ENCODE measurements at regions not wholly inside any gene's neighbourhood (a gene's known extent, or its start where the extent isn't known, plus 50 kb on each side); places are given as distances from the start of the nearest gene placed in this dataset.
"Not testable (repeated sequence)": the region's sequence is repeated elsewhere in the genome, so short reads cannot be mapped to it uniquely, and the experiment has no call there.

DNA sequence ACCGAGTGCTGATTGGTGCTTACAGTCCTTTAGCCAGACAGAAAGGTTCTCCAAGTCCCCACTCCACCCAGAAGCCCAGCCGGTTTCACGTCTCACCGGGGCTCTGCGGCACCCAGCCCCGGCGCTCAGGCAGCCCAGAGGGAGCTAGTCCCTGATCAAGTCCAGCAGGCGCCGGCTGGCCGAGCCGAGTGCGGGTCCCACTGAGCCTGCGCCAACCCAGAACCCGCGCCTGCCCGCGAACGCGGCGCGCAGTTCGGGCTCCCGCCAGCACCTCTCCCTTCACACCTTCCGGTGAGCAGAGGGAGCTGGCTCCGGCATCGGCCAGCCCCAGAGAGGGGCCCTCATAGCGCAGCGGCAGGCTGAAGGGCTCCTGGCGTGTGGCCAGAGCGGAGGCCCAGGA lies 481.6 kb upstream of the CHD1 start:
- H3K9me3 Mint-ChIP-seq (ENCODE audit: insufficient read depth); ATAC-seq; H3K27me3 Mint-ChIP-seq (ENCODE audit: low read depth); CTCF ChIA-PET; POLR2A ChIA-PET; DNase-seq; H3K36me3 Mint-ChIP-seq (ENCODE audit: low read depth); H3K27ac Mint-ChIP-seq; H3K4me1 Mint-ChIP-seq (ENCODE audit: low read depth); H3K4me3 Mint-ChIP-seq: not testable (repeated sequence)

DNA sequence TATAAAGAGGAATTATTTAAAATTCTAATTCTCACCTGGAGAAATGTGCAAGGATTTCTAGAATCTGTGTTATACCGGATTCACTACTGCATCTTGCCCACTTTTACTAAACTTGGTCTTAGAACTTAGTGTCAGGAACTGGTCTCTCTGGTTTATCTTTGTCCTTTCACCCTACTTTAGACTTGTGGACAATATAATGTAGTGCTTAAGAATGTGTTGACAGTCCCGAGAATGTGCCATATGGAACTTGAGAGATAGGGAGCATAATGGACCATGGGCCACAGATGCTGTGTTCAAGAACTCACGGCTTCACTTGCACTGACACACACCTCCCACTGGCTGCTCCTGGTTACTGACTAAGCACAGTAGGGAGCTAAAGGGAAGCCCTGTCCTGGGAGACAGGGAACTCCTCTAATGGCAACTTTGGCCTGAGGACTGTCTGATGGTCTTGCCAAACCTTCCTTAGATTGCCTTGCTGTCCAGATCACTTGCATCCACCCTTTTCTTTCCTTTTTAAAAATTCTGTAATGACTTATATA lies 476.0 kb upstream of the CHD1 start:
- POLR2A ChIA-PET, result not testable (repeated sequence)

DNA sequence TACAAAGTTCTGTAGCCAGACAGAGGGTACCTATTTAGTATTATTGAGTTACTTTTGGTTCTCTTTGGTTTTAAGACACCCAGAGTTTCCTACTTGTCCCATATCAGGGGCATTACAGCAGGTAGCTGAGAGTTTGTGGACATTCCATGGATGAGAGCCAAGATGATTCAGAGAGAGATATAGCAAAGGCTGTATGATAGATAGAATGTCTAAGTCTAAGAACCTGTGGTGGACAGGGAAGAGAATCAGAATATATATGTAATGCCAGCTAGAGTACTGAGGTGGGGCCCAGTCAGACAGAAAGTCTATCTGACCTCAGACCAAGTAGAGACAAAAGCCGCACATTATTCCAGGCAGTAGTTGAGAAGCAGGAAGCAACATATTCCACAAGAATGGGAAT lies 471.8 kb upstream of the CHD1 start:
- not testable (repeated sequence) for H3K4me3 Mint-ChIP-seq; H3K36me3 Mint-ChIP-seq (ENCODE audit: low read depth); ATAC-seq

More for the DNA sequence above, 476.0 kb upstream of the CHD1 start:
- H3K36me3 Mint-ChIP-seq (ENCODE audit: low read depth); H3K9me3 Mint-ChIP-seq (ENCODE audit: insufficient read depth); H3K4me1 Mint-ChIP-seq (ENCODE audit: low read depth); DNase-seq; ATAC-seq; CTCF ChIA-PET; H3K4me3 Mint-ChIP-seq; H3K27ac Mint-ChIP-seq; H3K27me3 Mint-ChIP-seq (ENCODE audit: low read depth): not testable (repeated sequence)

DNA sequence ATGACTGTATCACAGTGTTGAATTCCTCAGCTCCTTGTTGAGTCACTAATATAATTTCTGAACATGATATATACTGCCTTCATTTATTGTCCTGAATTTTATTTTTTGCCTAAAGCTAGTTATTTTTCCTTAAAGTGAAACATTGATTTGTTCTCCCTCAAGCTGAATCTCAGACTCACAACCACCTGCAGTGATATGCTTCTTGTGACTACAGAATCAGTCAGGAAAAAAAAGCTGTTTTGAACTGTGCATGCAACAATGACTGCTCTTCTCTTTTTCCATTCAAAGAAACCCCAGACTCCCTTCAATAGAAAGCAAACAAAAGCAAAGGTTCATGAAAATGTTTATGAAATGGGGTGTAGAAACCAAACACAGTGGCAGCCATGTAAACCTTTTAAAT lies 470.2 kb upstream of the CHD1 start:
- no peak overlapping the region for H3K4me3 Mint-ChIP-seq

More for the DNA sequence above, 471.8 kb upstream of the CHD1 start:
- H3K4me1 Mint-ChIP-seq (ENCODE audit: low read depth); H3K27ac Mint-ChIP-seq; POLR2A ChIA-PET; H3K9me3 Mint-ChIP-seq (ENCODE audit: insufficient read depth); H3K27me3 Mint-ChIP-seq (ENCODE audit: low read depth); CTCF ChIA-PET; DNase-seq: not testable (repeated sequence)

DNA sequence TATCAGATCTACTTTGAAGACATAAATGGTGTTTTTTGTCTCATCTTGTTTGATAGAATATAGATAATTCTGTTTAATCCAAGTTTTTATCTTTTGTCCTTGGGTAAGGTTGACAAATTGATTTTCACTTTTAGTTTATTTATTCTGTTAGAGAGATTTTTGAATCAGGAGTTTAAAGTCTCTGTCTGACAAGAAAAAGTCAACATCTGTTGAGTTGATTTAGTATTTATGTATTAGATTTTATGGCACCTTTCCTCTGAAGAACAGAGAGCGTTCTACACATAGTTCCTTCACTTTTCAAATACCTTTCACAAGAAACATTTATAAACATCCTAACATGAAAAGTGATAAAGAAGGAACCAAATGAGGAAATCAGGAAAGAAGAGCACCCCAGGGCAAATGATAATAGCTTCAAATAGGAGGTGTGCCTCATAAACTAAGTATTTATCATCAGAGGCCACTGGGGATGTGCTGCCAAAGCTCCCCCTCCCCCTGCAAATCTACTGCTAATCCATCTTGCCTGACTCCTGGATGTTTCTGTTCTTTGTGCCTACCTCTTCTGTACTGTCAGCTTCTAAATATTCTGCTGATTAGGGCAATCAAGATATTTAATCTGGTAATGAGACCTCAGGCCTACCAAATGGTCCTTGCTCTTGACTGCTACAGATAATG lies 457.7 kb upstream of the CHD1 start:
- ChIA-PET POLR2A (no interaction called here), CTCF (no interaction called here)
- Mint-ChIP-seq H3K4me3 (no peak overlapping the region), H3K27ac (no peak overlapping the region), H3K9me3 (ENCODE audit: insufficient read depth) (no peaks in the 10 kb centered on the region), H3K36me3 (ENCODE audit: low read depth) (no peaks in the 10 kb centered on the region), H3K4me1 (ENCODE audit: low read depth) (no peaks in the 10 kb centered on the region), H3K27me3 (ENCODE audit: low read depth) (no peaks in the 10 kb centered on the region)
- no peak for ATAC-seq
- no peak for DNase-seq

More for the DNA sequence above, 470.2 kb upstream of the CHD1 start:
- DNase-seq, result no peak
- no peak for ATAC-seq
- Mint-ChIP-seq H3K27ac (no peak overlapping the region), H3K9me3 (ENCODE audit: insufficient read depth) (no peaks in the 10 kb centered on the region), H3K36me3 (ENCODE audit: low read depth) (no peaks in the 10 kb centered on the region), H3K27me3 (ENCODE audit: low read depth) (no peaks in the 10 kb centered on the region), H3K4me1 (ENCODE audit: low read depth) (no peaks in the 10 kb centered on the region)
- POLR2A ChIA-PET, result no interaction called here
- CTCF ChIA-PET, result no interaction called here

DNA sequence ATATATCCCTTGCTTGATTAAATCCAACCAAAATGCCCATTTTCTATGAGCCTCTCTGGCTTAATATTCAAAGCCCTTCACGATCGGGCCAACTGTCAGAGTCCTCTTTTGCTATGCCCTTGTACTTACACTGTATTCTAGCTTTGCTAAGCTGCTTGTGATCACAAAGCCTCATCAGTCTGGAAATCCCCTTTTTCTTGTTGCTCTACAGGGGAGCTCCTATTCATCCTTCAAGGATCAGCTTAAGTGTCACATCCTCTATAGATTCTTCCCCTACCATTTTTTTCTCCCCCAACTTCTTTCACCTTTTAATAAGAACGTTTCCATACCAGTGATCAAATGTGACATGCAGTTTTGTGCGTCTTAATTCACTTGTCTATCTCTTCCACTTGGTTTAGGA lies 450.4 kb upstream of the CHD1 start:
- no peak for DNase-seq

DNA sequence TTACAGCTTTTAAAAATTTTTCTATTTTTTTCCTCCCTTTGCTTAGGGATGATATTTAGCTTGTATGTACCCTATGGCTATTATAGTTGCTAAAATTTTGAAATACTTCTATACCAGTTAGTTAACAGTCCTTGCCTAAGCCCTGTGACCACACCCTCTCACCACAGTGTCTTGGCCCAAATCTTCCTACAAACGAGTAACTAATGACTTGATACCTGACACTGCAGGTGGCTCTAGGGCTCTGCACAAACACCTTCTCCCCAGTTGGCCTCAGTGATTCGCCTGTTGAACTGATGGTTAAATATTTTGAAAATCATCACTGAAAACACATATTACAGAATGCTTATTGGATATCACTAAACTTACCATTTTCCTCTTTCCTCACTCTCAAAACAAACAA lies 449.6 kb upstream of the CHD1 start:
- CTCF ChIA-PET, result no interaction called here
- ATAC-seq, result no peak
- POLR2A ChIA-PET, result no interaction called here
- Mint-ChIP-seq H3K27ac (no peak overlapping the region), H3K9me3 (ENCODE audit: insufficient read depth) (no peaks in the 10 kb centered on the region), H3K4me3 (no peak overlapping the region), H3K4me1 (ENCODE audit: low read depth) (no peaks in the 10 kb centered on the region), H3K27me3 (ENCODE audit: low read depth) (no peaks in the 10 kb centered on the region), H3K36me3 (ENCODE audit: low read depth) (no peaks in the 10 kb centered on the region)
- no peak for DNase-seq

More for the DNA sequence above, 450.4 kb upstream of the CHD1 start:
- ATAC-seq, result no peak
- Mint-ChIP-seq H3K4me1 (ENCODE audit: low read depth) (no peaks in the 10 kb centered on the region), H3K27me3 (ENCODE audit: low read depth) (no peaks in the 10 kb centered on the region), H3K36me3 (ENCODE audit: low read depth) (no peaks in the 10 kb centered on the region), H3K9me3 (ENCODE audit: insufficient read depth) (no peaks in the 10 kb centered on the region), H3K4me3 (no peak overlapping the region), H3K27ac (no peak overlapping the region)
- ChIA-PET POLR2A (no interaction called here), CTCF (no interaction called here)

DNA sequence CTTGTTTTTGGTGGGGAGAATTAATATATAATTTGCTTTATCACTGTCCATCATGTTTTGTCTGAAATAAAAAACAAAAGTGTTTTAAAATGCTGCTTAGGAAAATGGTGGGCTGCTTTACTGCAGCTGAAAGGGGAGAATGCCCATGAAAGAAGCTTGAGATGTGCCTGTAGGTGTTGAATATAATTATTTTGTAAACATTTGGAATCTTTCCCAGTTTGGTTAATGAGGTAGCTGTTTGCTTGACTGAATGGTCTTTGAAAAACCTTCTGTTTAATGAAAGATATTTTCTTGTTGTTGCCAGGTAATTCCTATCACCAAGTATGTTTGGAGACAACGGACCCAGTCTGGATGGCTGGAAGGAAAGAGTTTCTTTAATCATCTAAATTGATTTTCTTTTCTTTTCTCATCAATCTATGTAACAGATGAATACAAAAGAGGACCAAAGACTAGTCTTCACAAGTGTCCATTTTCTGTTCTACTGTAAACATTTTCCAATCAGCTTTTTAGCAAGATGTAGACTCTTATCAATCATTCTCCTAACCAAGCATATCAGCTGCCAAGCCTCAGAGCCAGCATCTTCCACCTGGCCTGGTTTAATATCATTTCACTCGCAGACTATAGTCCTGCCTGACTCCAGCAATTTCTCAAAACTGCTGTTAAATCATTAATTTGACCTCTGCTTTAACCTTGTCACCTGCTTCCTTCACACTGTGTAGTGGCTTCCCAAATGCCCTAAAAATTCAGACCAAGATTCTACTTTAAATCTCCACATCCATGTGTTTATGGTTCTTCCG lies 441.2 kb upstream of the CHD1 start:
- ChIA-PET POLR2A (no interaction called here), CTCF (no interaction called here)
- no peak for DNase-seq
- Mint-ChIP-seq H3K4me3 (no peak overlapping the region), H3K9me3 (ENCODE audit: insufficient read depth) (no peaks in the 10 kb centered on the region), H3K4me1 (ENCODE audit: low read depth) (no peaks in the 10 kb centered on the region), H3K27me3 (ENCODE audit: low read depth) (no peaks in the 10 kb centered on the region), H3K36me3 (ENCODE audit: low read depth) (no peaks in the 10 kb centered on the region), H3K27ac (no peak overlapping the region)
- ATAC-seq, result no peak

DNA sequence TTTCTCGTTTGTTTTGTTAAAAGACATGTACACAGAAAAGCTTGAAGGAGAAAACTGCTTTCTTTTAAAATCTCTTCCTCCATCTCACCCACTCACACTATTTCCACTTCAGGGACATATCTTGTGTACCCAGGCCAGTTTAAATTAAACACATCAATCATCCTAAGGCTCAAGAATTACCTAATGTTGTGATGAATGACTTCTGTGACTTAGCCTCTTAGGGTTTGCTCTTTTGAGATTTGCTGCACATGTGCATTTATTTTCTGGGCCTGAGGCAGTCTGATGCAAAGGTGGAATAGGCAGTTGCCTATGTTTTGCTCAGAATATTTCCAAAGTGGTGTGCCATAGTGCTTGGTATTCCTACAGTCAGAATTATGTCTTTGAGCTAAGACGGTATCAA lies 439.9 kb upstream of the CHD1 start:
- no peak for DNase-seq
- no peaks in the 10 kb centered on the region for H3K27me3 Mint-ChIP-seq (ENCODE audit: low read depth)
- H3K4me3 Mint-ChIP-seq, result no peak overlapping the region
- no peak for ATAC-seq
- ChIA-PET POLR2A (no interaction called here), CTCF (no interaction called here)
- no peaks in the 10 kb centered on the region for H3K36me3 Mint-ChIP-seq (ENCODE audit: low read depth)
- no peaks in the 10 kb centered on the region for H3K9me3 Mint-ChIP-seq (ENCODE audit: insufficient read depth)
- no peaks in the 10 kb centered on the region for H3K4me1 Mint-ChIP-seq (ENCODE audit: low read depth)
- H3K27ac Mint-ChIP-seq, result no peak overlapping the region

DNA sequence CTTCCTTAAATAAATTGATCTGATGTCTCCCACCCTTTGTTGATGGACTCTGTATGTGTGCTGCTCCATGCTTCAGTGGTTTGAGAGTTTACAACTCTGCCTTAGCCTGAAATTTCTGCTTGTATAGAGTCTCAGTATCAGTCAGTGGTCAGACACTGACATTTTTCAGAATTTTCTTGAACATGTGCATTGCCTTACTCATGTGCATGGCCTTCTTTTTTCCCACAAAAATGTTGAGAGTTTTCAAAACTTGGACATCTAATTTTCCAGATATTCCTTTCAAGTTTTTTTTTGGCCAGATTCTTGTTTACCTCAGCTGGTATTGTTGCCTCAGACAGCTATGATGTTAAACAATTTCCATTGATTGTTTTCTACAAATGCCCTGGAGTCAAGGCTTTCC lies 427.1 kb upstream of the CHD1 start:
- no peaks in the 10 kb centered on the region for H3K27me3 Mint-ChIP-seq (ENCODE audit: low read depth)
- DNase-seq, result no peak
- H3K9me3 Mint-ChIP-seq (ENCODE audit: insufficient read depth), result peaks cover 4% of the 10 kb centered on the region
- CTCF ChIA-PET, result no interaction called here
- no peak overlapping the region for H3K4me3 Mint-ChIP-seq
- ATAC-seq, result no peak
- POLR2A ChIA-PET, result no interaction called here
- H3K4me1 Mint-ChIP-seq (ENCODE audit: low read depth), result no peaks in the 10 kb centered on the region
- no peaks in the 10 kb centered on the region for H3K36me3 Mint-ChIP-seq (ENCODE audit: low read depth)
- H3K27ac Mint-ChIP-seq, result no peak overlapping the region

DNA sequence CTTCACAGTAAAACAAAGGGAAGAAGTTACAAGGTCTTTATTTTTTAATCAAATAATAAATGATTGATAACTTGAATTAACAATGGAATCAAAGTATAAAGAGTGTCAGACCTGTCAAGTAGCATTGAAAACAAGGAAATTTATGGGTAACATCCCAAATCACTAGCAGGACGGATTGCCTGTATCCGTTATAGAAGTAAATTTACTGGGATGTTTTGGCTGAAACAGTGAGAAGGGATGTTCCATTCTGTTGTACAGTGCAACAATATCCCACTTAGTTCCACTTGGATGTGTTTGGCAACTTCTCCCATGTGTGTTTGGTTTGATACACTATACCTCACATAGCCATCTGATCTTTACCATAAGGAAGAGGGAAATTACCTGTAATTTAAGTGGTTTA lies 421.0 kb upstream of the CHD1 start:
- Mint-ChIP-seq H3K27ac (no peak overlapping the region), H3K9me3 (ENCODE audit: insufficient read depth) (peaks cover 3% of the 10 kb centered on the region), H3K36me3 (ENCODE audit: low read depth) (no peaks in the 10 kb centered on the region), H3K27me3 (ENCODE audit: low read depth) (no peaks in the 10 kb centered on the region), H3K4me1 (ENCODE audit: low read depth) (no peaks in the 10 kb centered on the region), H3K4me3 (no peak overlapping the region)
- CTCF ChIA-PET, result no interaction called here
- DNase-seq (no peak), ATAC-seq (no peak)
- POLR2A ChIA-PET, result no interaction called here

DNA sequence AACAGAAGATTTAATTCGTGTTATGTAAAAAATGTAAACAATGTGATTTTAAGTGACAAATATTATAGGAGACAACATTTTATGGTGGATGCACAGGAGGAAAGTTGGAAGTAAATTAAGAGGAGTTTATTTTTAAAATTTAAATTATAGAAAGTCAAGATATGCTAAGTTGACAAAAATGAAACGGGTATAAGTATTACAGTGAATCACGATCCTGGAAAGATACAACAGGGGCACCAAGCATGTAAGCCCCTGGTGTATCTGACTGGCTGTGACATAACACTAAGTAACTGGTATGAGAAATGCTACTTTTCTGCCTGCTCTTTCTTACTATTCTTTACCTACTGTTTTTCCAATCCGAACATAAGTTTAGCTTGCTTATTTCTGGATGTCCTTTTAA lies 419.8 kb upstream of the CHD1 start:
- no peak overlapping the region for H3K4me3 Mint-ChIP-seq
- no peak overlapping the region for H3K27ac Mint-ChIP-seq
- H3K27me3 Mint-ChIP-seq (ENCODE audit: low read depth), result no peaks in the 10 kb centered on the region
- ChIA-PET POLR2A (no interaction called here), CTCF (no interaction called here)
- H3K9me3 Mint-ChIP-seq (ENCODE audit: insufficient read depth), result peaks cover 3% of the 10 kb centered on the region
- H3K4me1 Mint-ChIP-seq (ENCODE audit: low read depth), result no peaks in the 10 kb centered on the region
- DNase-seq, result no peak
- no peak for ATAC-seq
- H3K36me3 Mint-ChIP-seq (ENCODE audit: low read depth), result no peaks in the 10 kb centered on the region

All from activated CD8-positive, alpha-beta T cell treated with anti-CD3 and anti-CD28 coated beads, Interleukin-2, amount 10 ng/mL, durations not matched to agents 7 days and 5 days (primary cell).